GM03348 (cell line): ENCODE measurements at regions not wholly inside any gene's neighbourhood (a gene's known extent, or its start where the extent isn't known, plus 50 kb on each side); places are given as distances from the start of the nearest gene placed in this dataset.

Source experiments
- DNase-seq: peaks from one replicate; pipeline ENCODE4 v3.0.0; 2012; ENCODE audit warnings: low spot score

- no peak for DNase-seq
Observed at GRCh38 chr1:82755191-82755590, 954.5 kb downstream of the ADGRL2 start.

- DNase-seq: no peak
Observed at GRCh38 chr1:82752046-82752445, 951.3 kb downstream of the ADGRL2 start.

- no peak for DNase-seq
Observed at GRCh38 chr1:82733645-82734044, 932.9 kb downstream of the ADGRL2 start.

- DNase-seq: no peak
Observed at GRCh38 chr1:82731216-82731615, 930.5 kb downstream of the ADGRL2 start.

GRCh38 chr1:82728206-82728605, 927.5 kb downstream of the ADGRL2 start:
- DNase-seq: no peak

GRCh38 chr1:82724246-82724645, 923.5 kb downstream of the ADGRL2 start:
- DNase-seq: no peak

- DNase-seq: no peak
Observed at GRCh38 chr1:82722608-82723007, 921.9 kb downstream of the ADGRL2 start.

- DNase-seq: no peak
Observed at GRCh38 chr1:82721702-82722101, 921.0 kb downstream of the ADGRL2 start.

- DNase-seq: no peak
Observed at GRCh38 chr1:82718719-82719419, 918.1 kb downstream of the ADGRL2 start.

GRCh38 chr1:82710091-82710490, 909.4 kb downstream of the ADGRL2 start:
- no peak for DNase-seq

GRCh38 chr1:82707681-82708080, 906.9 kb downstream of the ADGRL2 start:
- no peak for DNase-seq

- DNase-seq: no peak
Observed at GRCh38 chr1:82706741-82707140, 906.0 kb downstream of the ADGRL2 start.

- no peak for DNase-seq
Observed at GRCh38 chr1:82704966-82705365, 904.2 kb downstream of the ADGRL2 start.

- DNase-seq: no peak
Observed at GRCh38 chr1:82704393-82704792, 903.7 kb downstream of the ADGRL2 start.

- no peak for DNase-seq
Observed at GRCh38 chr1:82703951-82704350, 903.2 kb downstream of the ADGRL2 start.

- DNase-seq: no peak
Observed at GRCh38 chr1:82700476-82700875, 899.7 kb downstream of the ADGRL2 start.

- DNase-seq: no peak
Observed at GRCh38 chr1:82697965-82698364, 897.2 kb downstream of the ADGRL2 start.

GRCh38 chr1:82695443-82695842, 894.7 kb downstream of the ADGRL2 start:
- DNase-seq: no peak

GRCh38 chr1:82690411-82690810, 889.7 kb downstream of the ADGRL2 start:
- DNase-seq: no peak

GRCh38 chr1:82689217-82689616, 888.5 kb downstream of the ADGRL2 start:
- no peak for DNase-seq

GRCh38 chr1:82686774-82687173, 886.0 kb downstream of the ADGRL2 start:
- no peak for DNase-seq

- no peak for DNase-seq
Observed at GRCh38 chr1:82646888-82647287, 846.2 kb downstream of the ADGRL2 start.

- DNase-seq: no peak
Observed at GRCh38 chr1:82646336-82646735, 845.6 kb downstream of the ADGRL2 start.

- no peak for DNase-seq
Observed at GRCh38 chr1:82644186-82644915, 843.6 kb downstream of the ADGRL2 start.
